Skeletal muscle cell (primary cell): ENCODE measurements at regions not wholly inside any gene's neighbourhood (a gene's known extent, or its start where the extent isn't known, plus 50 kb on each side); places are given as distances from the start of the nearest gene placed in this dataset.
"Not testable (repeated sequence)": the region's sequence is repeated elsewhere in the genome, so short reads cannot be mapped to it uniquely, and the experiment has no call there.

Experiments used
- DNase-seq: peaks from one replicate; pipeline ENCODE4 v3.0.0-alpha.2; 2010; ENCODE audit warnings: low read depth
- H3K4me3 ChIP-seq: 2 replicates; pipeline ENCODE4 v1.5.1; 2011; ENCODE audit warnings: low read depth, mild to moderate bottlenecking, control low read depth, low read length, moderate library complexity

DNA sequence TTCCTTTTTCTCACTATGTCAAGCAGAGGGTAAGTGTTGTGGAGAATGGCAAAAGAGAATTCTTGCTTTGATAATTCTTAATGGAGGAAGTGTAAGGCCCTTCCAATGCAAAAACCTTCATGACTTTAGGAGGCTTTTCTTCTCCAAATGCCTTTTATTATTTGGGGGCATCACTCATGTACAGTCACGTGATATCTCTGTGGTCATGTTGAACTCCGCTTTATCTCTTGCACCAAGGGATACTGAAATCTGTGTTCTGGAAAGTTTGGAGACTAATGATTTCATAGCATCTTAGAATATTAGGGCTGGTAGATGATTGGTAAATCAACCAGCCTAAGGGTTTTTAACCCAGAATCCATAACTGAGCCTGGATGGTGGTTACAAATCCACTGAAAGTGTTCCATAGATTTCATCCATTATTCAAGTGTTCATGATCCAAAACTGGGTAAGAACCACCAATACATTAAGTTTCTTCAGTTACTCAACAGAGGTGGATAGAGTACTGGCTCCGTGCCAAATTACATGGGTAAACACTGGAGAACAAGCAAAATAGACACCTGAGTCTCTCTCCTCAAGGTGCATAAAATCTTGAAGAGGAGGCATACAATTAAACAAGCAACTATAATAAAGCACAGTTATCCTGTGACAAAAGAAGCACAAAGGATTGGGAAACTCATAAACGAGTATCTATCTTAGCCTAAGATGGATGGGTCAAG, 169.6 kb upstream of the EPHA4 start:
- no peak overlapping the region for H3K4me3 ChIP-seq
- DNase-seq: no peak

- no peak for DNase-seq
- no peak overlapping the region for H3K4me3 ChIP-seq
Measured at GRCh38 chr2:221731432-221732145, 159.5 kb upstream of the EPHA4 start.

GRCh38 chr2:221726894-221727513, 154.9 kb upstream of the EPHA4 start:
- no peak for DNase-seq
- H3K4me3 ChIP-seq: no peak overlapping the region

DNA sequence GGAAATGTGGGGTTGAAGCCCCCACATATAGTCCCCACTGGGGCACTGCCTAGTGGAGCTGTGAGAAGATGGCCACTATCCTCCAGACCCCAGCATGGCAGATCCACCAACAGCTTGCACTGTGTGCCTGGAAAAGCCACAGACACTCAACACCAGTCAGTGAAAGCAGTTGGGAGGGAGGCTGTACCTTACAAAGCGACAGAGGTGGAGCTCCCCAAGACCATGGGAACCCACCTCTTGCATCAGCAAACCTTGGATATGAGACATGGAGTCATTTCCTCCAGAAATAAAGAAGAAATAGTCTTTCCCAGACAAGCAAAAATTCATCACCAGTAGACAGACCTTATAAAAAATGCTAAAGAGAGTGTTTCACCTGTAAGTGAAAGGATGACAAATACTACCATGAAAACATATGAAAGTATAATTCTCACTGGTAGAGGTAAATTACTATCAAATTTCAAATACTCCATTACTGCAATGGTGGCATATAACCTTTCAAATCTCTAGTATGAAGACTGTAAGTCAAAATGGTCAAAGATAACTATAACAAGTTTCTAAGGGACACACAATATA, 152.6 kb upstream of the EPHA4 start:
- no peak overlapping the region for H3K4me3 ChIP-seq
- no peak for DNase-seq

DNA sequence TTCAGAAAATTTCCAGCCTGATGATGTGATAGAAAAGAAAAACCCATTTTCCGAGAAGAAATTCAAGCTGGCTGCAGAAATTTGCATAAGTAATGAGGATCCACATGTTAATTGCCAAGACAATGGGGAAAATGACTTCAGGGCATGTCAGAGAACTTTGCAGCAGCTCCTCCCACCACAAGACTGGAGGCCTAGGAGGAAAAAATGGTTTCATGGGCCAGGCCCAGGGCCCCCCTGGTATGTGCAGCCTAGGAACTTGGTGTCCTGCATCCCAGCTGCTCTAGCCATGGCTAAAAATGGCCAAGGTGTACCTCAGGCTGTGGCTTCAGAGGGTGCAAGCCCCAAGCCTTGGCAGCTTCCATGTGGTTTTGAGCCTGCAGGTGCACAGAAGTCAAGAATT, 152.0 kb upstream of the EPHA4 start:
- DNase-seq, H3K4me3 ChIP-seq: not testable (repeated sequence)

- no peak overlapping the region for H3K4me3 ChIP-seq
- DNase-seq: no peak
Measured at GRCh38 chr2:221716426-221717303, 144.6 kb upstream of the EPHA4 start.

DNA sequence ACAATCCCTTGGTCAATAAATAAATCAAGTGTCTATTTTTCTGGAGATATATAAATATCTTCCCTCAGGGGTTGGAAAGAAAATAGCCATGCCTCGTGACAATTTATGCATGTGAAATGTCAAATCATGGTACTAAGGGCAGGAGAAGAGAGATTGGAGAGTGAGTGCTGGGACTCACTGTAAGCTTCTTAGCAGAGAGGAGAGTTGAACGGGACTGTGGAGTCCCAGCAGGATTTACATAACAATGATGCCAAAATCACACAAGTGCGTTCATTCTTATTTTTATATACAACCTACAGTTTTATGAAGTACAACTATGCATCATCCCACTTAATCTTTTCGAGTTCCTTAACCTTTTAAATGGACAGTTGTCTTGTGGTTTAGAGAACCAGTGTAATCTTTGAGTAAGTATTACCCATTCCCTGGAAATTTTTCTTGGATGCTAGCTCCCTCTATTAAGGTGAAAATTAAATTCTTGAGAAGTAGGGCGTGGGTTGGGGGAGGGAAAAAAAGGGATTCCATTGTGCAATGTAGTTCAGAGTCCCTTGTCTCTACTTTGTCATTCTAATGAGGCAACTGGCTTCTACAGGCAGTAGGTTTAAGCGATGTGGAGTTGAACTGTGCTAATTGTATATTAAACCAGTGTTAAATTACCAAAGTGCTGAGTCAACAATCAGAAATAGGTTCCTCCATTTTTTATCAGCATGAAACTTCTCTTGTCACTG, 143.6 kb upstream of the EPHA4 start:
- DNase-seq: no peak
- no peak overlapping the region for H3K4me3 ChIP-seq

DNA sequence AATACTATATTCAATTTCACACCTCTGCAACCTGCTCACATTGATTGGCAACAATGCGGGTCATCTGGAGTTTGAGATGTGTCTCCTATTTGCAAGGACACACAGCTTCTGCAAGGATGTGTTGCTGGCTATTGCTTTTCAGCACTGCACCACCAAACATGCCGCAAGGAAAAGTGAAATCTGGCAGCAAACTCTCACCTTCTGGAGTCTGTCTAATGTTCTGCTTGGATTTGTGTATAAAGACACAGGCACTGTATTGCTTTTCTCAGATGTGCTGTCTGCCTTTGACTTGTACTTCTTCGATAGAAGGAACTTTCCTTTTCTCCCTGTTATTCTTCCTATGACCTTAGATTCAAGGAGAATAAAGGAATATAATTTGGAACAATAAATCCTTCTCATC, 138.6 kb upstream of the EPHA4 start:
- no peak overlapping the region for H3K4me3 ChIP-seq
- DNase-seq: no peak

- no peak for DNase-seq
- H3K4me3 ChIP-seq: no peak overlapping the region
Measured at GRCh38 chr2:221708902-221709301, 136.8 kb upstream of the EPHA4 start.

GRCh38 chr2:221705185-221705877, 133.2 kb upstream of the EPHA4 start:
- no peak overlapping the region for H3K4me3 ChIP-seq
- no peak for DNase-seq

GRCh38 chr2:221704442-221704841, 132.3 kb upstream of the EPHA4 start:
- DNase-seq: no peak
- H3K4me3 ChIP-seq: no peak overlapping the region

- no peak for DNase-seq
- no peak overlapping the region for H3K4me3 ChIP-seq
Measured at GRCh38 chr2:221693365-221693764, 121.3 kb upstream of the EPHA4 start.

DNA sequence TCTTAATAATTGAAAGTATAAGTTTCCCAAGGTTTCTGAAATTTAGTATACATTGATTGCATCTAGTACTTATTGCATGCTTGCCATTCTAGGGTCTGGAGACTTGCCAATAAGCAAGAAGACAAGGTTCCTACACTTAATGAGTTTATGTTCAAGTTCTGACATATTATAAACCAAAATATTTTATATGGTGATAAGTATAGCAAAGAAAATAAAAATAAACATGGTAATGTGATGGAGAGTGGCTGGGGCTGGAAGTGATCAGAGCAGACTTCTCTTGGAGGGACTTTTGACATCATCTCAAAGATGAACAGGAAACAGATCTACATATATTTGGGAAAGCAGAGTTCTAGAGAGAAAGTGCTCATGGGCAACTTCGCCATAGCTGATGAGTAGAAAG, 119.5 kb upstream of the EPHA4 start:
- H3K4me3 ChIP-seq: no peak overlapping the region
- DNase-seq: no peak

DNA sequence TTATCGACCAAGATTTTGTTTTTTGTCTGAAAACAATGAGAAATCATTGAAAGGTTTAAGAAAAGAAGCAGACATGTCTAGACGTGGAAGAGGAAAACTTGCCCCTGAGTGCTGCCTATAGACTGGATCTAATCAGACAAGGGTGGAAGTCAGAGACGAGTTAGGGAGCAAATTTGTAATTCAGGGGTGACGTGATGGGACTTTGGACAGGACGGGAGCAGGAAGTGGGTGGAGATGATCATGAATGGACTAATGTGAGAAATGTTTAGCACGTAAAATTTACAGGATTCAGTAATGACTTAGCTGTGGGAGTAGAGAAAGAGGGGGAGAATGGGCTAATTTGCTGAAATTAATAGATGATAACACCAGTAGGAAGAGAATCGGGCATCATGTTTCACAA, 117.0 kb upstream of the EPHA4 start:
- no peak for DNase-seq
- no peak overlapping the region for H3K4me3 ChIP-seq

GRCh38 chr2:221680548-221680947, 108.4 kb upstream of the EPHA4 start:
- H3K4me3 ChIP-seq: no peak overlapping the region

GRCh38 chr2:221677688-221678087, 105.6 kb upstream of the EPHA4 start:
- DNase-seq: no peak
- H3K4me3 ChIP-seq: no peak overlapping the region

More at GRCh38 chr2:221680548-221680947, 108.4 kb upstream of the EPHA4 start:
- no peak for DNase-seq

- H3K4me3 ChIP-seq: no peak overlapping the region
- DNase-seq: no peak
Measured at GRCh38 chr2:221676566-221677172, 104.6 kb upstream of the EPHA4 start.
